Testis (tissue), 2 donors: ENCODE measurements at regions not wholly inside any gene's neighbourhood (a gene's known extent, or its start where the extent isn't known, plus 50 kb on each side); places are given as distances from the start of the nearest gene placed in this dataset.

Source experiments
- DNase-seq: peaks from one replicate; pipeline ENCODE4 v3.0.0-alpha.2; 2019
- H3K27ac ChIP-seq, 2 donors: fragments of 200-600 bp; sonication (generic); one replicate each; pipeline ENCODE4 v1.5.1; 2019
- H3K27me3 ChIP-seq: fragments of 200-600 bp; sonication (generic); one replicate; pipeline ENCODE4 v1.5.1; 2019
- H3K36me3 ChIP-seq: fragments of 200-600 bp; sonication (generic); one replicate; pipeline ENCODE4 v1.5.1; 2017; ENCODE audit warnings: low read depth; ENCODE audit errors: missing control alignments
- H3K4me1 ChIP-seq: fragments of 200-600 bp; sonication (generic); one replicate; pipeline ENCODE4 v1.5.1; 2019
- H3K4me3 ChIP-seq, 2 donors: fragments of 200-600 bp; sonication (generic); one replicate each; pipeline ENCODE4 v1.5.1; 2017 to 2019
- H3K9me3 ChIP-seq: fragments of 200-600 bp; sonication (generic); one replicate; pipeline ENCODE4 v1.5.1; 2017
- POLR2A ChIP-seq: fragments of 450-650 bp; IDR thresholded peaks from one replicate; pipeline ENCODE4 v1.6.1; 2017; ENCODE audit warnings: antibody characterized with exemption, mild to moderate bottlenecking, moderate library complexity
- WGBS, 2 donors: methylation state at CpG; one replicate each; pipeline ENCODE4 v1.1.5; 2018; 5-methylcytosine and 5-hydroxymethylcytosine counted together
- intact Hi-C: fragments of 100-400 bp; cut with DNase I; formaldehyde crosslinking; loops from one replicate; pipeline ENCODE4 v1.15.1; 2023; ENCODE audit warnings: low total_unique reads
- TF ChIP-seq, protein P1 (sequence below), 3 experiments: fragments of 450-650 bp in 2 of 3; fragments of 200-600 bp in 1 of 3; sonication (generic) in 1 of 3; IDR thresholded peaks; one replicate each; pipeline ENCODE4 v1.5.1; 2016 to 2019; ENCODE audit warnings: antibody characterized with exemption in 3 of 3, mild to moderate bottlenecking in 2 of 3, moderate library complexity in 1 of 3

DNA sequence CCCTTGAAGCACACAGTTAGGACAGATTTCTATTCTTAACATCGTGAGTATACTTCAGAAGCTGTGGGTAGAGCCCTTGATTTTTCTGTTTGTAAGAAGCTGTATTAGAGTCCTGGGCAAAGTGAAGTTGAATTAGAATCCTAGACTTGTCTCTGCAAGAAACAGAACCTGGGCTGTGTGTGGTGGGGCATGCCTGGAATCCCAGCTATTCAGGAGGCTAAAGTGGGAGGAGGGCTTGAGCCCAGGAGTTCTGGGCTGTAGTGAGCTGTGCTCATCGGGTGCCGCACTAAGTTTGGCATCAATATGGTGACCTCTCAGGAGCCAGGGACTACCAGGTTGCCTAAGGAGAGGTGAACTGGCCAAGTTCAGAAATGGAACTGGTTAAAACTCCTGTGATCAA is 183.4 kb downstream of the GNAI1 start:
- intact Hi-C loops, result no loop called here
- no peaks in the 10 kb centered on the region for H3K27me3 ChIP-seq
- no peak overlapping the region for H3K27ac ChIP-seq
- no peaks in the 10 kb centered on the region for H3K4me1 ChIP-seq
- no peaks in the 10 kb centered on the region for H3K36me3 ChIP-seq
- H3K4me3 ChIP-seq, result no peak overlapping the region
- DNase-seq, result no peak
- H3K9me3 ChIP-seq, result no peaks in the 10 kb centered on the region
- TF ChIP-seq, protein P1, sequence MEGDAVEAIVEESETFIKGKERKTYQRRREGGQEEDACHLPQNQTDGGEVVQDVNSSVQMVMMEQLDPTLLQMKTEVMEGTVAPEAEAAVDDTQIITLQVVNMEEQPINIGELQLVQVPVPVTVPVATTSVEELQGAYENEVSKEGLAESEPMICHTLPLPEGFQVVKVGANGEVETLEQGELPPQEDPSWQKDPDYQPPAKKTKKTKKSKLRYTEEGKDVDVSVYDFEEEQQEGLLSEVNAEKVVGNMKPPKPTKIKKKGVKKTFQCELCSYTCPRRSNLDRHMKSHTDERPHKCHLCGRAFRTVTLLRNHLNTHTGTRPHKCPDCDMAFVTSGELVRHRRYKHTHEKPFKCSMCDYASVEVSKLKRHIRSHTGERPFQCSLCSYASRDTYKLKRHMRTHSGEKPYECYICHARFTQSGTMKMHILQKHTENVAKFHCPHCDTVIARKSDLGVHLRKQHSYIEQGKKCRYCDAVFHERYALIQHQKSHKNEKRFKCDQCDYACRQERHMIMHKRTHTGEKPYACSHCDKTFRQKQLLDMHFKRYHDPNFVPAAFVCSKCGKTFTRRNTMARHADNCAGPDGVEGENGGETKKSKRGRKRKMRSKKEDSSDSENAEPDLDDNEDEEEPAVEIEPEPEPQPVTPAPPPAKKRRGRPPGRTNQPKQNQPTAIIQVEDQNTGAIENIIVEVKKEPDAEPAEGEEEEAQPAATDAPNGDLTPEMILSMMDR (IDR thresholded peaks at IDR 0.05), result no peak
- no peak for TF ChIP-seq POLR2A
- 88 to 91% methylated on average over 3 of the region's 3 CpGs for WGBS, 2 donors

GRCh38 chr7:80316811-80317210 is 182.2 kb downstream of the GNAI1 start:
- TF ChIP-seq, protein P1 (IDR thresholded peaks at IDR 0.05), result no peak
- TF ChIP-seq POLR2A, result no peak
- H3K4me3 ChIP-seq, result no peak overlapping the region
- intact Hi-C loops, result no loop called here
- H3K9me3 ChIP-seq, result no peaks in the 10 kb centered on the region
- no peaks in the 10 kb centered on the region for H3K36me3 ChIP-seq
- H3K27me3 ChIP-seq, result no peaks in the 10 kb centered on the region
- no peak overlapping the region for H3K27ac ChIP-seq
- no peaks in the 10 kb centered on the region for H3K4me1 ChIP-seq
- WGBS, 2 donors, result 89 to 93% methylated on average over 2 of the region's 2 CpGs
- no peak for DNase-seq

- intact Hi-C loops, result no loop called here
- no peak overlapping the region for H3K27ac ChIP-seq
- H3K4me3 ChIP-seq, result no peak overlapping the region
- 88 to 94% methylated on average over 2 to 3 of the region's 3 CpGs for WGBS, 2 donors
- H3K36me3 ChIP-seq, result no peaks in the 10 kb centered on the region
- no peak for DNase-seq
- TF ChIP-seq POLR2A, result no peak
- TF ChIP-seq, protein P1 (IDR thresholded peaks at IDR 0.05), result no peak
- no peaks in the 10 kb centered on the region for H3K9me3 ChIP-seq
- no peaks in the 10 kb centered on the region for H3K4me1 ChIP-seq
- H3K27me3 ChIP-seq, result no peaks in the 10 kb centered on the region
These were observed 179.1 kb downstream of the GNAI1 start for GRCh38 chr7:80313716-80314115.

GRCh38 chr7:80313067-80313626 is 178.5 kb downstream of the GNAI1 start:
- Histone ChIP-seq H3K4me3 (no peak overlapping the region), H3K9me3 (no peaks in the 10 kb centered on the region), H3K27ac (no peak overlapping the region), H3K27me3 (no peaks in the 10 kb centered on the region), H3K4me1 (no peaks in the 10 kb centered on the region), H3K36me3 (no peaks in the 10 kb centered on the region)
- TF ChIP-seq, protein P1 (IDR thresholded peaks at IDR 0.05), result no peak
- no peak for TF ChIP-seq POLR2A
- intact Hi-C loops, result no loop called here
- 87 to 94% methylated on average over 6 of the region's 6 CpGs for WGBS, 2 donors
- no peak for DNase-seq

GRCh38 chr7:80312139-80312661 is 177.6 kb downstream of the GNAI1 start:
- Histone ChIP-seq H3K4me3 (no peak overlapping the region), H3K4me1 (no peaks in the 10 kb centered on the region), H3K27me3 (no peaks in the 10 kb centered on the region), H3K9me3 (no peaks in the 10 kb centered on the region), H3K27ac (no peak overlapping the region), H3K36me3 (no peaks in the 10 kb centered on the region)
- 37 to 43% methylated on average over 5 of the region's 5 CpGs for WGBS, 2 donors
- intact Hi-C loops, result no loop called here
- no peak for DNase-seq
- TF ChIP-seq POLR2A, result no peak
- TF ChIP-seq, protein P1 (IDR thresholded peaks at IDR 0.05), result no peak
